H1 (cell line): ENCODE measurements at regions not wholly inside any gene's neighbourhood (a gene's known extent, or its start where the extent isn't known, plus 50 kb on each side); places are given as distances from the start of the nearest gene placed in this dataset.

Source experiments
- CTCF ChIA-PET: fragments of 300-600 bp; sonication (Branson Sonifier 250); formaldehyde crosslinking; loops from one replicate; lab custom pipeline; 2021; ENCODE audit not compliant: partially characterized antibody; lab: Charles Lee
- POLR2A ChIA-PET: fragments of 300-600 bp; sonication (Branson Sonifier 250); formaldehyde crosslinking; loops from one replicate; lab custom pipeline; 2021; ENCODE audit warnings: inconsistent platforms; ENCODE audit not compliant: partially characterized antibody; lab: Charles Lee
- DNase-seq, 2 experiments: peaks; one replicate each; pipeline versions ENCODE4 v3.0.0 to v3.0.0-alpha.2; 2010 to 2022; ENCODE audit warnings: low spot score in 2 of 2, low read depth in 1 of 2, mixed read lengths in 1 of 2
- FAIRE-seq: peaks from 2 replicates; lab custom pipeline; 2011; peaks lifted over from hg19 to GRCh38; lab: Jason Lieb, UNC
- H2AFZ ChIP-seq: 2 replicates; pipeline ENCODE4 v1.8.1; 2012; ENCODE audit warnings: low read length, inconsistent platforms
- H2AK5ac ChIP-seq: 2 replicates; pipeline ENCODE4 v1.6.1; 2013; ENCODE audit warnings: low read depth, low read length
- H2BK120ac ChIP-seq: replicated peaks from 2 replicates; pipeline ENCODE3; 2013; ENCODE audit warnings: low read depth, low read length, inconsistent platforms
- H2BK12ac ChIP-seq: 2 replicates; pipeline ENCODE4 v1.6.1; 2013; ENCODE audit warnings: low read depth, low read length
- H2BK15ac ChIP-seq: 2 replicates; pipeline ENCODE4 v1.6.1; 2013; ENCODE audit warnings: low read length
- H2BK20ac ChIP-seq: 2 replicates; pipeline ENCODE4 v1.6.1; 2013; ENCODE audit warnings: low read length
- H2BK5ac ChIP-seq: 2 replicates; pipeline ENCODE4 v1.6.1; 2013; ENCODE audit warnings: low read depth, low read length
- H3K14ac ChIP-seq: 2 replicates; pipeline ENCODE4 v1.6.1; 2013; ENCODE audit warnings: inconsistent platforms; ENCODE audit not compliant: insufficient read length
- H3K18ac ChIP-seq: 2 replicates; pipeline ENCODE4 v1.6.1; 2013; ENCODE audit warnings: low read length; ENCODE audit errors: extremely low read depth
- H3K23ac ChIP-seq: 2 replicates; pipeline ENCODE4 v1.6.1; 2013; ENCODE audit warnings: inconsistent platforms; ENCODE audit not compliant: insufficient read length
- H3K23me2 ChIP-seq: 2 replicates; pipeline ENCODE4 v1.6.1; 2013; ENCODE audit warnings: low read depth, low read length
- H3K27ac ChIP-seq: 2 replicates; pipeline ENCODE4 v1.6.1; 2011; ENCODE audit warnings: low read depth, low read length, inconsistent platforms
- H3K27me3 ChIP-seq, 4 experiments: replicated peaks in 1 of 4; 1 replicate in 1 of 4; 2 replicates in 3 of 4; pipeline versions ENCODE4 v1.6.1 to v1.8.1; 2011 to 2013; ENCODE audit warnings: low read length in 3 of 4, mild to moderate bottlenecking in 3 of 4, inconsistent platforms in 2 of 4, mixed read lengths in 2 of 4, moderate library complexity in 1 of 4; ENCODE audit not compliant: control insufficient read depth in 3 of 4, insufficient read depth in 3 of 4; ENCODE audit errors: extremely low read depth in 1 of 4
- H3K36me3 ChIP-seq, 4 experiments: 2 replicates each; pipeline versions ENCODE4 v1.6.1 to v1.8.1; 2011 to 2013; ENCODE audit warnings: mild to moderate bottlenecking in 4 of 4, low read length in 3 of 4, moderate library complexity in 2 of 4, control low read depth in 1 of 4, inconsistent platforms in 1 of 4; ENCODE audit not compliant: insufficient read depth in 4 of 4, control insufficient read depth in 2 of 4
- H3K4ac ChIP-seq: replicated peaks from 2 replicates; pipeline ENCODE3; 2013; ENCODE audit warnings: low read length, low read depth, mixed read lengths, inconsistent platforms; ENCODE audit not compliant: insufficient read length
- H3K4me1 ChIP-seq, 4 experiments: replicated peaks in 1 of 4; 1 replicate in 1 of 4; 2 replicates in 3 of 4; pipeline versions ENCODE4 v1.6.1 to v1.8.1; 2011 to 2013; ENCODE audit warnings: low read length in 3 of 4, inconsistent platforms in 2 of 4, mixed read lengths in 1 of 4; ENCODE audit not compliant: insufficient read depth in 4 of 4, control insufficient read depth in 3 of 4
- H3K4me2 ChIP-seq, 2 experiments: 2 replicates each; pipeline versions ENCODE4 v1.6.1 to v1.8.1; 2011 to 2013; ENCODE audit warnings: low read depth in 2 of 2, low read length in 2 of 2, control low read depth in 1 of 2, inconsistent platforms in 1 of 2, mild to moderate bottlenecking in 1 of 2; ENCODE audit not compliant: insufficient read depth in 1 of 2
- H3K4me3 ChIP-seq, 4 experiments: fragments of 200-600, 300-600 bp in 1 of 4; sonication (generic), shearing (Covaris generic), sonication (Bioruptor Twin) in 1 of 4; 2 replicates each; pipeline versions ENCODE4 v1.5.1 to v1.8.1; 2011 to 2016; ENCODE audit warnings: low read length in 4 of 4, low read depth in 3 of 4, control low read depth in 2 of 4, inconsistent platforms in 2 of 4, mild to moderate bottlenecking in 2 of 4, mixed read lengths in 1 of 4, moderate library complexity in 1 of 4; ENCODE audit not compliant: insufficient read depth in 2 of 4; ENCODE audit errors: extremely low read depth in 1 of 4
- H3K56ac ChIP-seq: replicated peaks from 2 replicates; pipeline ENCODE3; 2013; ENCODE audit warnings: low read depth, mild to moderate bottlenecking, mixed read lengths, low read length, inconsistent platforms; ENCODE audit not compliant: insufficient read length
- H3K79me1 ChIP-seq: 2 replicates; pipeline ENCODE4 v1.6.1; 2013; ENCODE audit warnings: low read depth, low read length, control low read depth
- H3K79me2 ChIP-seq, 2 experiments: 2 replicates each; pipeline versions ENCODE4 v1.6.1 to v1.8.1; 2012 to 2013; ENCODE audit warnings: low read length in 2 of 2, mild to moderate bottlenecking in 2 of 2, inconsistent platforms in 1 of 2; ENCODE audit not compliant: insufficient read depth in 2 of 2, control insufficient read depth in 1 of 2
- H3K9ac ChIP-seq, 4 experiments: replicated peaks in 1 of 4; 1 replicate in 1 of 4; 2 replicates in 3 of 4; pipeline versions ENCODE4 v1.6.1 to v1.8.1; 2011 to 2013; ENCODE audit warnings: low read depth in 3 of 4, low read length in 3 of 4, control low read depth in 2 of 4, mild to moderate bottlenecking in 2 of 4, moderate library complexity in 2 of 4, inconsistent platforms in 1 of 4; ENCODE audit errors: extremely low read depth in 1 of 4
- H3K9me3 ChIP-seq, 2 experiments: 2 replicates each; pipeline versions ENCODE4 v1.6.1 to v1.8.1; 2012 to 2013; ENCODE audit warnings: mild to moderate bottlenecking in 2 of 2, moderate library complexity in 2 of 2, control low read depth in 1 of 2, inconsistent platforms in 1 of 2, low read depth in 1 of 2, low read length in 1 of 2, mixed read lengths in 1 of 2; ENCODE audit not compliant: insufficient read depth in 2 of 2
- H4K20me1 ChIP-seq, 2 experiments: replicated peaks in 1 of 2; 2 replicates each; pipeline versions ENCODE3 to v1.8.1; 2011 to 2013; ENCODE audit warnings: inconsistent platforms in 2 of 2, low read length in 2 of 2, mild to moderate bottlenecking in 1 of 2; ENCODE audit not compliant: insufficient read depth in 2 of 2, control insufficient read depth in 1 of 2
- H4K5ac ChIP-seq: 2 replicates; pipeline ENCODE4 v1.6.1; 2013; ENCODE audit warnings: low read length, low read depth, mixed read lengths, inconsistent platforms; ENCODE audit not compliant: insufficient read length
- H4K8ac ChIP-seq: 2 replicates; pipeline ENCODE4 v1.8.0; 2013; ENCODE audit warnings: mild to moderate bottlenecking, moderate library complexity, low read length, inconsistent platforms; ENCODE audit not compliant: insufficient read depth; ENCODE audit errors: extremely low read depth
- H4K91ac ChIP-seq: replicated peaks from 2 replicates; pipeline ENCODE3; 2013; ENCODE audit warnings: low read length, mixed read lengths, inconsistent platforms; ENCODE audit not compliant: insufficient read length
- ASH2L ChIP-seq: fragments of 200-600, 300-600 bp; sonication (generic); IDR thresholded peaks from one replicate; pipeline ENCODE4 v1.7.1; 2017; ENCODE audit warnings: low read length
- CBX8 ChIP-seq: fragments of 300-800, 300-1000 bp; sonication (generic); IDR thresholded peaks from 2 replicates; pipeline ENCODE4 v1.7.1; 2016; ENCODE audit warnings: low read depth, low read length, borderline replicate concordance
- CEBPB ChIP-seq: IDR thresholded peaks from 2 replicates; pipeline ENCODE4 v1.6.1; 2012; ENCODE audit warnings: low read depth, low read length
- GABPA ChIP-seq: IDR thresholded peaks from 2 replicates; pipeline ENCODE4 v1.6.1; 2011; ENCODE audit warnings: mild to moderate bottlenecking, low read length, moderate library complexity, borderline replicate concordance; ENCODE audit not compliant: insufficient read depth
- GTF2F1 ChIP-seq: IDR thresholded peaks from 2 replicates; pipeline ENCODE4 v1.6.1; 2012; ENCODE audit warnings: low read depth, low read length, improper control_type of control experiment, borderline replicate concordance
- HDAC6 ChIP-seq: IDR thresholded peaks from one replicate; pipeline ENCODE4 v1.7.1; 2012; ENCODE audit warnings: low read depth, mild to moderate bottlenecking, inconsistent platforms, low read length, moderate library complexity
- JUN ChIP-seq: IDR thresholded peaks from 2 replicates; pipeline ENCODE4 v1.6.1; 2011; ENCODE audit warnings: low read depth, mild to moderate bottlenecking, improper control_type of control experiment, low read length
- RAD21 ChIP-seq, 2 experiments: IDR thresholded peaks in 1 of 2; conservative IDR thresholded peaks in 1 of 2; 2 replicates each; pipeline ENCODE4 v1.6.1; 2011; ENCODE audit warnings: low read depth in 2 of 2, low read length in 2 of 2, improper control_type of control experiment in 1 of 2, inconsistent platforms in 1 of 2, mild to moderate bottlenecking in 1 of 2, moderate library complexity in 1 of 2
- SP1 ChIP-seq: IDR thresholded peaks from 2 replicates; pipeline ENCODE4 v1.6.1; 2011; ENCODE audit warnings: low read depth, low read length
- TCF12 ChIP-seq: IDR thresholded peaks from 2 replicates; pipeline ENCODE4 v1.6.1; 2011; ENCODE audit warnings: low read depth, mild to moderate bottlenecking, low read length
- WGBS, 2 experiments: shearing (Covaris generic) in 1 of 2; methylation state at CpG; one replicate each; pipeline versions ENCODE4 v1.1.6 to v1.1.7; 2013 to 2015; ENCODE audit warnings: low lambda C conversion rate in 2 of 2, mixed read lengths in 2 of 2, inconsistent platforms in 1 of 2, low coverage in 1 of 2, missing lambda C conversion rate in 1 of 2; ENCODE audit not compliant: insufficient replicate concordance in 2 of 2, insufficient coverage in 1 of 2, insufficient read length in 1 of 2; ENCODE audit errors: extremely low coverage in 1 of 2, missing lambda C conversion rate in 1 of 2; 5-methylcytosine and 5-hydroxymethylcytosine counted together
- TF ChIP-seq, protein P1 (sequence below), 3 experiments: IDR thresholded peaks; 1 replicate in 2 of 3; 2 replicates in 1 of 3; pipeline versions ENCODE4 v1.5.1 to v1.6.1; 2011; ENCODE audit warnings: low read length in 3 of 3, mild to moderate bottlenecking in 3 of 3, inconsistent platforms in 2 of 3, low read depth in 1 of 3, moderate library complexity in 1 of 3; ENCODE audit not compliant: insufficient read depth in 1 of 3; ENCODE audit errors: control extremely low read depth in 1 of 3

DNA sequence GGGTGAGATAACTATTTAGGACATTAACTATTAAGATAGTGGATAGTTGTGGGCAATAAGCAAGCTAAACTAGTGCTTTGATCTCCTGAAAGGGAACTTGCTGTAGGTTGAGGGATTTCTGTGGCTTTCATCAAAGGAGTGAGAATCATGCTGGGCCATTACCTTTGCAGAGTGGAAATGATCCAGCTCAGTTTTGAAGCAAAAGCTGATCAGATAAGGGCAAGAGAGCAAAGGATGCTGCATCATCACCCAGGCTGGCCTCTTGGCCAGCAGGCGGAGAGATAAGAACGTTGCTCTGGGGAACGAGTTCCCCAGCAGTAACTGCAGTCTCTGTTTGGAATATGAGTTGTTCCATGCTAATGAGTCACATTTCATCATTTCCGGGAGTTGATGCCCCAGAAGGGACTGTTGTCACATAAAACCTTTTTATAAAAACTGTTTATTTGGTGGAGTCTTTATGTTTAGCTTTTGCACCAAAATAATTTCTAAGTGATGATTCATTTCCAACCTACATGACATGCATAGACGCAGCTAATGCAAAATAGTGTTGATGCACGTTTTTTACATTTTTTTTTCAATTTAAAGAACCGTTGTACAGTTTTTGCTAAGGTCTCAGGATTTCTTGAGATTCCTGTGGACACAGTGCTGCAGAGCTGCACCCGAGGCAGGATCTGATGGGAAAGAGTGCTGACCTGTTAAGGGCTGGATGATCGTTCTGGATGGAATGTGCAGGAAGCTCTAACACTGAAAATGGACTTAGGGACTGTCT is 99.3 kb downstream of the ACTBL2 start:
- H3K9ac ChIP-seq = no peak overlapping the region
- H3K23me2 ChIP-seq = no peaks in the 10 kb centered on the region
- ChIA-PET POLR2A (no interaction called here), CTCF (no interaction called here)
- H3K79me2 ChIP-seq = no peaks in the 10 kb centered on the region
- H3K27me3 ChIP-seq = no peaks in the 10 kb centered on the region
- no peak overlapping the region for H4K5ac ChIP-seq
- no peaks in the 10 kb centered on the region for H3K4me1 ChIP-seq
- H2BK20ac ChIP-seq = no peak overlapping the region
- no peaks in the 10 kb centered on the region for H3K36me3 ChIP-seq
- H3K9me3 ChIP-seq = no peaks in the 10 kb centered on the region
- H2AK5ac ChIP-seq = no peak overlapping the region
- H3K4me2 ChIP-seq = no peak overlapping the region
- H2AFZ ChIP-seq = 0 out of 2 replicates have a peak overlapping the region, but pooled peaks have one; percentile 63
- no peak overlapping the region for H3K4me3 ChIP-seq
- H2BK5ac ChIP-seq = no peak overlapping the region
- no peak for FAIRE-seq
- no peak overlapping the region for H3K23ac ChIP-seq
- H3K79me1 ChIP-seq = no peaks in the 10 kb centered on the region
- H4K91ac ChIP-seq = no peak overlapping the region
- H4K20me1 ChIP-seq = no peaks in the 10 kb centered on the region
- WGBS, 2 experiments = 86% methylated on average over 9 of the region's 9 CpGs; no CpG with 5 or more reads in 1 of the 2 experiments
- no peak for DNase-seq
- no peak overlapping the region for H2BK12ac ChIP-seq
- H2BK120ac ChIP-seq = no peak overlapping the region
- H4K8ac ChIP-seq = no peak overlapping the region
- H3K27ac ChIP-seq = no peak overlapping the region
- no peak overlapping the region for H3K14ac ChIP-seq
- H3K18ac ChIP-seq = no peak overlapping the region
- H2BK15ac ChIP-seq = no peak overlapping the region
- H3K4ac ChIP-seq = no peak overlapping the region
- H3K56ac ChIP-seq = no peak overlapping the region
- TF ChIP-seq ASH2L = no peak
- no peak for TF ChIP-seq CBX8
- TF ChIP-seq TCF12 = no peak
- no peak for TF ChIP-seq CEBPB
- no peak for TF ChIP-seq JUN
- TF ChIP-seq GABPA = no peak
- no peak for TF ChIP-seq GTF2F1
- TF ChIP-seq, protein P1, sequence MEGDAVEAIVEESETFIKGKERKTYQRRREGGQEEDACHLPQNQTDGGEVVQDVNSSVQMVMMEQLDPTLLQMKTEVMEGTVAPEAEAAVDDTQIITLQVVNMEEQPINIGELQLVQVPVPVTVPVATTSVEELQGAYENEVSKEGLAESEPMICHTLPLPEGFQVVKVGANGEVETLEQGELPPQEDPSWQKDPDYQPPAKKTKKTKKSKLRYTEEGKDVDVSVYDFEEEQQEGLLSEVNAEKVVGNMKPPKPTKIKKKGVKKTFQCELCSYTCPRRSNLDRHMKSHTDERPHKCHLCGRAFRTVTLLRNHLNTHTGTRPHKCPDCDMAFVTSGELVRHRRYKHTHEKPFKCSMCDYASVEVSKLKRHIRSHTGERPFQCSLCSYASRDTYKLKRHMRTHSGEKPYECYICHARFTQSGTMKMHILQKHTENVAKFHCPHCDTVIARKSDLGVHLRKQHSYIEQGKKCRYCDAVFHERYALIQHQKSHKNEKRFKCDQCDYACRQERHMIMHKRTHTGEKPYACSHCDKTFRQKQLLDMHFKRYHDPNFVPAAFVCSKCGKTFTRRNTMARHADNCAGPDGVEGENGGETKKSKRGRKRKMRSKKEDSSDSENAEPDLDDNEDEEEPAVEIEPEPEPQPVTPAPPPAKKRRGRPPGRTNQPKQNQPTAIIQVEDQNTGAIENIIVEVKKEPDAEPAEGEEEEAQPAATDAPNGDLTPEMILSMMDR (IDR thresholded peaks at IDR 0.05; ENCODE audit: control extremely low read depth in 1 of 3, insufficient read depth in 1 of 3, low read depth in 1 of 3, low read length in 3 of 3) = no peak
- no peak for TF ChIP-seq SP1
- TF ChIP-seq HDAC6 = no peak
- TF ChIP-seq RAD21 (IDR thresholded peaks at IDR 0.05 in 1 of 2, conservative IDR thresholded peaks at IDR 0.05 in 1 of 2; ENCODE audit: low read depth in 2 of 2, low read length in 2 of 2) = no peak; a peak in 1 of 4 replicates
